ENCODE measurements at regions not wholly inside any gene's neighbourhood (a gene's known extent, or its start where the extent isn't known, plus 50 kb on each side); places are given as distances from the start of the nearest gene placed in this dataset.

DNA sequence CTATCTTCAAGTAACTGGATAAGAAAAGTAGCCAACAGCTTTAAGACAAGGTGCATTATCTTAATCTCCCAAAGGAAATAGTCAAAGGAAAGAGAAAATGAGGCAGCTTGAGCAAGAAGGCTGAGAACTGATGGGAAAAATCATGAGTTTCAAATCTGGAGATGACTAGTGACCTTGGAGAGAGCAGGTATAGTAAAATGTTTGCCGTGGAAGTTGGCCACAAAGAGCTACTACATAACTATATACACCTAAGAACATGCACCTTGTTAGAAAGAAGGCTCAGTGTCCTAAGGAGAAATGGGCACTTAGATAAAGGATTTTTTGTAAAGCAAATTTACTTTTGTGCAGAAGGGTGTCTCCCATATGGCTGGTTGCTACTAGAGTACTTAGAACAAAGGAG is 80.8 kb upstream of the FSHB start:
- TF ChIP-seq, protein P1, sequence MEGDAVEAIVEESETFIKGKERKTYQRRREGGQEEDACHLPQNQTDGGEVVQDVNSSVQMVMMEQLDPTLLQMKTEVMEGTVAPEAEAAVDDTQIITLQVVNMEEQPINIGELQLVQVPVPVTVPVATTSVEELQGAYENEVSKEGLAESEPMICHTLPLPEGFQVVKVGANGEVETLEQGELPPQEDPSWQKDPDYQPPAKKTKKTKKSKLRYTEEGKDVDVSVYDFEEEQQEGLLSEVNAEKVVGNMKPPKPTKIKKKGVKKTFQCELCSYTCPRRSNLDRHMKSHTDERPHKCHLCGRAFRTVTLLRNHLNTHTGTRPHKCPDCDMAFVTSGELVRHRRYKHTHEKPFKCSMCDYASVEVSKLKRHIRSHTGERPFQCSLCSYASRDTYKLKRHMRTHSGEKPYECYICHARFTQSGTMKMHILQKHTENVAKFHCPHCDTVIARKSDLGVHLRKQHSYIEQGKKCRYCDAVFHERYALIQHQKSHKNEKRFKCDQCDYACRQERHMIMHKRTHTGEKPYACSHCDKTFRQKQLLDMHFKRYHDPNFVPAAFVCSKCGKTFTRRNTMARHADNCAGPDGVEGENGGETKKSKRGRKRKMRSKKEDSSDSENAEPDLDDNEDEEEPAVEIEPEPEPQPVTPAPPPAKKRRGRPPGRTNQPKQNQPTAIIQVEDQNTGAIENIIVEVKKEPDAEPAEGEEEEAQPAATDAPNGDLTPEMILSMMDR (IDR thresholded peaks at IDR 0.05), result no peak
- TF ChIP-seq POLR2A (IDR thresholded peaks at IDR 0.05), result no peak
- no peak for TF ChIP-seq EP300 (IDR thresholded peaks at IDR 0.05)
- no peak for TF ChIP-seq POLR2AphosphoS5 (IDR thresholded peaks at IDR 0.05)

All from gastroesophageal sphincter (tissue), 3 donors.